Keratinocyte (primary cell): ENCODE measurements at regions not wholly inside any gene's neighbourhood (a gene's known extent, or its start where the extent isn't known, plus 50 kb on each side); places are given as distances from the start of the nearest gene placed in this dataset.

Experiments used
- DNase-seq: peaks from one replicate; pipeline ENCODE4 v3.0.0-alpha.2; 2011; ENCODE audit warnings: low read depth, missing footprints, low spot score
- FAIRE-seq: peaks from 2 replicates; lab custom pipeline; 2011; peaks lifted over from hg19 to GRCh38; lab: Jason Lieb, UNC
- H2AFZ ChIP-seq: 2 replicates; pipeline ENCODE4 v1.6.0; 2012; ENCODE audit warnings: low read length, control low read depth, inconsistent platforms; ENCODE audit not compliant: control insufficient read depth
- H3K27ac ChIP-seq: 2 replicates; pipeline ENCODE4 v1.5.1; 2011; ENCODE audit warnings: low read length; ENCODE audit not compliant: control insufficient read depth, insufficient read depth
- H3K27me3 ChIP-seq: 3 replicates; pipeline ENCODE4 v1.6.0; 2011; ENCODE audit warnings: low read length; ENCODE audit not compliant: control insufficient read depth, insufficient read depth; ENCODE audit errors: extremely low read depth
- H3K36me3 ChIP-seq, 2 experiments: 2 replicates in 1 of 2; 3 replicates in 1 of 2; pipeline ENCODE4 v1.5.1; 2011; ENCODE audit warnings: low read length in 2 of 2, mild to moderate bottlenecking in 1 of 2; ENCODE audit not compliant: control insufficient read depth in 2 of 2, insufficient read depth in 2 of 2; ENCODE audit errors: extremely low read depth in 1 of 2
- H3K4me1 ChIP-seq: 3 replicates; pipeline ENCODE4 v1.5.1; 2011; ENCODE audit warnings: low read length; ENCODE audit not compliant: control insufficient read depth, insufficient read depth; ENCODE audit errors: extremely low read depth
- H3K4me2 ChIP-seq: 3 replicates; pipeline ENCODE4 v1.6.0; 2011; ENCODE audit warnings: low read depth, low read length; ENCODE audit not compliant: control insufficient read depth, insufficient read depth; ENCODE audit errors: extremely low read depth
- H3K4me3 ChIP-seq, 3 experiments: fragments of 200-600 bp in 1 of 3; sonication (generic) in 1 of 3; 2 replicates in 2 of 3; 3 replicates in 1 of 3; pipeline ENCODE4 v1.5.1; 2011 to 2016; ENCODE audit warnings: low read length in 3 of 3, mild to moderate bottlenecking in 3 of 3, control low read depth in 2 of 3, inconsistent platforms in 1 of 3, low read depth in 1 of 3, mixed read lengths in 1 of 3, mixed run types in 1 of 3, moderate library complexity in 1 of 3; ENCODE audit not compliant: control insufficient read depth in 2 of 3, insufficient read depth in 2 of 3; ENCODE audit errors: extremely low read depth in 1 of 3
- H3K79me2 ChIP-seq: 2 replicates; pipeline ENCODE4 v1.6.0; 2012; ENCODE audit warnings: low read length; ENCODE audit not compliant: control insufficient read depth, insufficient read depth
- H3K9ac ChIP-seq: 3 replicates; pipeline ENCODE4 v1.6.0; 2011; ENCODE audit warnings: low read length; ENCODE audit not compliant: control insufficient read depth, insufficient read depth; ENCODE audit errors: extremely low read depth
- H3K9me1 ChIP-seq: 3 replicates; pipeline ENCODE4 v1.6.0; 2011; ENCODE audit warnings: low read length; ENCODE audit not compliant: control insufficient read depth, insufficient read depth; ENCODE audit errors: extremely low read depth
- H3K9me3 ChIP-seq: 2 replicates; pipeline ENCODE4 v1.5.1; 2012; ENCODE audit warnings: low read depth, low read length; ENCODE audit not compliant: control insufficient read depth
- H4K20me1 ChIP-seq: 3 replicates; pipeline ENCODE4 v1.6.0; 2011; ENCODE audit warnings: low read length; ENCODE audit not compliant: control insufficient read depth, insufficient read depth; ENCODE audit errors: extremely low read depth
- EZH2 ChIP-seq: IDR thresholded peaks from one replicate; pipeline ENCODE4 v1.6.1; 2012; ENCODE audit warnings: inconsistent platforms, mild to moderate bottlenecking, low read length, moderate library complexity
- dilution Hi-C: fragments of 300-500 bp; cut with MboI; formaldehyde crosslinking; loops from one replicate; pipeline ENCODE4 v1.7.0; 2020; ENCODE audit warnings: low sequenced_read_pairs; ENCODE audit not compliant: extremely low pct_ligation_motif_present
- TF ChIP-seq, protein P1 (sequence below), 3 experiments: IDR thresholded peaks in 1 of 3; conservative IDR thresholded peaks in 1 of 3; optimal IDR thresholded peaks in 1 of 3; 2 replicates in 2 of 3; 3 replicates in 1 of 3; pipeline versions ENCODE3 to v1.5.1; 2011; ENCODE audit warnings: low read length in 3 of 3, mild to moderate bottlenecking in 3 of 3, moderate library complexity in 2 of 3, control low read depth in 1 of 3, inconsistent platforms in 1 of 3; ENCODE audit not compliant: insufficient read depth in 2 of 3; ENCODE audit errors: extremely low read depth in 1 of 3

DNA sequence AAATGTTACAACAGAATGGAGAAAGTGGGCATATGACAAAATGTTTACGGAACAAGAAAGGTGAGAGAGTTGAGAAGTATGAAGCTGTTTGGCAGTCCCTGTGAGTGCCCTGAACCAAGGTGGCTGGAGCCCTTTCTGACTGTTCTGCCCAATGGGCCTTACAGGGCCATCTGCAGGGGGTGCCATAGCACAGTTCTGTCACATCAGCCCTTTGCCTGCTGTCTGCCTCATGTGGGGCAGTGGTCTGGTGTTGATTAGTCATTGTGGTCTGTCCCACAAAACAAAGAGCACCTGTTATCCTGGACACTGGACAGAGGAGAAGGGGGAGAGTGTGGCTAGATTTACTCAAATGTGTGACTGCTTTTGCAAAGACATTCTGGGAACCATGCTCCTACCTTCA is 51.5 kb upstream of the OSBPL3 start:
- Histone ChIP-seq H3K79me2 (no peaks in the 10 kb centered on the region), H3K36me3 (no peaks in the 10 kb centered on the region), H3K27ac (no peak overlapping the region), H3K27me3 (no peaks in the 10 kb centered on the region), H3K9me1 (no peaks in the 10 kb centered on the region), H3K4me2 (no peak overlapping the region), H4K20me1 (no peaks in the 10 kb centered on the region), H2AFZ (no peak overlapping the region), H3K9ac (no peak overlapping the region), H3K4me3 (no peak overlapping the region), H3K9me3 (no peaks in the 10 kb centered on the region), H3K4me1 (peaks cover 26% of the 10 kb centered on the region)
- FAIRE-seq (no peak), DNase-seq (no peak)
- dilution Hi-C loops, result no loop called here
- TF ChIP-seq EZH2, result no peak
- TF ChIP-seq, protein P1, sequence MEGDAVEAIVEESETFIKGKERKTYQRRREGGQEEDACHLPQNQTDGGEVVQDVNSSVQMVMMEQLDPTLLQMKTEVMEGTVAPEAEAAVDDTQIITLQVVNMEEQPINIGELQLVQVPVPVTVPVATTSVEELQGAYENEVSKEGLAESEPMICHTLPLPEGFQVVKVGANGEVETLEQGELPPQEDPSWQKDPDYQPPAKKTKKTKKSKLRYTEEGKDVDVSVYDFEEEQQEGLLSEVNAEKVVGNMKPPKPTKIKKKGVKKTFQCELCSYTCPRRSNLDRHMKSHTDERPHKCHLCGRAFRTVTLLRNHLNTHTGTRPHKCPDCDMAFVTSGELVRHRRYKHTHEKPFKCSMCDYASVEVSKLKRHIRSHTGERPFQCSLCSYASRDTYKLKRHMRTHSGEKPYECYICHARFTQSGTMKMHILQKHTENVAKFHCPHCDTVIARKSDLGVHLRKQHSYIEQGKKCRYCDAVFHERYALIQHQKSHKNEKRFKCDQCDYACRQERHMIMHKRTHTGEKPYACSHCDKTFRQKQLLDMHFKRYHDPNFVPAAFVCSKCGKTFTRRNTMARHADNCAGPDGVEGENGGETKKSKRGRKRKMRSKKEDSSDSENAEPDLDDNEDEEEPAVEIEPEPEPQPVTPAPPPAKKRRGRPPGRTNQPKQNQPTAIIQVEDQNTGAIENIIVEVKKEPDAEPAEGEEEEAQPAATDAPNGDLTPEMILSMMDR (optimal IDR thresholded peaks at IDR 0.05 in 1 of 3, IDR thresholded peaks at IDR 0.05 in 1 of 3, conservative IDR thresholded peaks at IDR 0.05 in 1 of 3; ENCODE audit: extremely low read depth in 1 of 3, insufficient read depth in 2 of 3, low read length in 3 of 3), result peak in 1 of 3 experiments; percentile 24

GRCh38 chr7:25031007-25031406 is 51.0 kb upstream of the OSBPL3 start:
- Histone ChIP-seq H3K27me3 (no peaks in the 10 kb centered on the region), H3K9ac (no peak overlapping the region), H3K9me3 (no peaks in the 10 kb centered on the region), H3K79me2 (no peaks in the 10 kb centered on the region), H3K4me3 (no peak overlapping the region), H4K20me1 (no peaks in the 10 kb centered on the region), H3K36me3 (no peaks in the 10 kb centered on the region), H2AFZ (no peak overlapping the region), H3K4me2 (no peak overlapping the region), H3K4me1 (peaks cover 29% of the 10 kb centered on the region), H3K27ac (no peak overlapping the region), H3K9me1 (no peaks in the 10 kb centered on the region)
- FAIRE-seq (peak; percentile 55), DNase-seq (no peak)
- dilution Hi-C loops, result no loop called here
- TF ChIP-seq EZH2, result no peak
- TF ChIP-seq, protein P1 (optimal IDR thresholded peaks at IDR 0.05 in 1 of 3, IDR thresholded peaks at IDR 0.05 in 1 of 3, conservative IDR thresholded peaks at IDR 0.05 in 1 of 3; ENCODE audit: extremely low read depth in 1 of 3, insufficient read depth in 2 of 3, low read length in 3 of 3), result no peak
